HEK293T (cell line): ENCODE measurements at regions not wholly inside any gene's neighbourhood (a gene's known extent, or its start where the extent isn't known, plus 50 kb on each side); places are given as distances from the start of the nearest gene placed in this dataset.

ENCODE experiments used
- ARNT ChIP-seq: fragments of 450-650 bp; IDR thresholded peaks from 2 replicates; pipeline ENCODE4 v1.6.1; 2017; ENCODE audit warnings: mild to moderate bottlenecking
- ELF4 ChIP-seq: fragments of 450-650 bp; IDR thresholded peaks from 2 replicates; pipeline ENCODE4 v1.6.1; 2017; ENCODE audit warnings: antibody characterized with exemption
- FOXA1 ChIP-seq: fragments of 450-650 bp; IDR thresholded peaks from 2 replicates; pipeline ENCODE4 v1.6.1; 2016; ENCODE audit warnings: mild to moderate bottlenecking
- FOXK2 ChIP-seq: fragments of 450-650 bp; IDR thresholded peaks from 2 replicates; pipeline ENCODE4 v1.6.1; 2016; ENCODE audit warnings: mild to moderate bottlenecking
- FOXM1 ChIP-seq: fragments of 450-650 bp; IDR thresholded peaks from 2 replicates; pipeline ENCODE4 v1.6.1; 2017; ENCODE audit warnings: mild to moderate bottlenecking, borderline replicate concordance
- LEF1 ChIP-seq: fragments of 450-650 bp; IDR thresholded peaks from 2 replicates; pipeline ENCODE4 v1.6.1; 2017; ENCODE audit warnings: mild to moderate bottlenecking, borderline replicate concordance
- SUZ12 ChIP-seq: fragments of 450-650 bp; IDR thresholded peaks from 2 replicates; pipeline ENCODE4 v1.6.1; 2016; ENCODE audit warnings: mild to moderate bottlenecking
- ZNF384 ChIP-seq: fragments of 450-650 bp; IDR thresholded peaks from 2 replicates; pipeline ENCODE4 v1.6.1; 2016

GRCh38 chr14:94879537-94879936 lies 109.6 kb upstream of the GSC start:
- no peak for TF ChIP-seq SUZ12
- no peak for TF ChIP-seq ARNT
- TF ChIP-seq ELF4 = no peak
- TF ChIP-seq FOXK2 = no peak
- no peak for TF ChIP-seq FOXM1
- no peak for TF ChIP-seq ZNF384
- TF ChIP-seq LEF1 = no peak
- TF ChIP-seq FOXA1 = no peak
